ENCODE measurements at regions not wholly inside any gene's neighbourhood (a gene's known extent, or its start where the extent isn't known, plus 50 kb on each side); places are given as distances from the start of the nearest gene placed in this dataset.
A peak's percentile ranks its signal among the peaks of the same experiment; 100 is the strongest.
"Not testable (repeated sequence)": the region's sequence is repeated elsewhere in the genome, so short reads cannot be mapped to it uniquely, and the experiment has no call there.

DNA sequence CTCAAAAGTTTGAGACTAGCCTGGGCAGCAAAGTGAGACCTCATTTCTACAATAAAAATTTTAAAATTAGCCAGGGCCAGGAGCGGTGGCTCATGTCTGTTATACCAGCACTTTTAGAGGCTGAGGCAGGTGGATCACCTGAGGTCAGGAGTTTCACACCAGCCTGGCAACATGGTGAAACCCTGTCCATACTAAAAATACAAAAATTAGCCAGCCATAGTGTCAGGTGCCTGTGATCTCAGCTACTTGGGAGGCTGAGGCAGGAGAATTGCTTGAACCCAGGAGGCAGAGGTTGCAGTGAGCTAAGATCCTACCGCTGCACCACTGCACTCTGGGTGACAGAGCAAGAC is 85.1 kb upstream of the MAP4 start:
- not testable (repeated sequence) for DNase-seq

GRCh38 chr3:48092270-48092669 is 76.1 kb upstream of the MAP4 start:
- DNase-seq, result no peak

- DNase-seq, result no peak
Measured at GRCh38 chr3:48090166-48090939, 74.1 kb upstream of the MAP4 start.

DNA sequence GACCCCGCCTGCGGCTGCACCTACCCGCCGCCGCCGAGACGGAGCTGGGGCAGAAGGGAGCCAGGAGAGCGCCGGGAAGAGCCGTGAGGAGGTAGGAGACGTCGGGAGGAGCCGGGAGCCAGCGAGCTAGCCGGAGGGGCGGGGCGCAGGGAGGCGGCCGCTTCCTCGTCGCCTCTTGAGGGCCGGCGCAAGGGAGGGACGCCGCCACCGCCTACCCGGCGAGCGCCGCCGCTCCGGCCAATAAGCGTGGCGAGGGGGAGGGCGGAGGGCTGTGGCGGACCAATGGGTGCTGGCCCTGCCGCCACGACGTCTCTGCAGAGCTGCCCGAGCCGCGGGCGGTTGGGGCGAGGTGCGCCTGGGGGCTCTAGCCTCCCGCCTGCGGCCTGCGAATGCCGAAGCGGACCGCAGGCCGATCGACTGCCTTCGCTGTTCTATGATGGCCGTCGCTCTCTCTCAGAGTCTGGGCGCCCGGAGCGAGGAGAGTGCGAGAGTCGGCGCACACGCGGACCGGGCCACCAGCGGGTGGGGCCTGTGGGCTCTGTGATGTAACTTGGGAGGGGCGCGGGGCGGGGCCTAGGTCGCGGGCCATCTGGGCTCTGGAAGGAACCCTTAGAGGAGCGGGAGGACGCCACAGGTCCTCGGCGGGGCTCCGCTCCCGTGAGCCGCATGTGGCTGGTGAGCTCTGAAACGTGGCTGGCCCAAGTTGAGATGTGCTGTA is 72.7 kb upstream of the MAP4 start:
- peak; percentile 61 to 88 for DNase-seq

DNA sequence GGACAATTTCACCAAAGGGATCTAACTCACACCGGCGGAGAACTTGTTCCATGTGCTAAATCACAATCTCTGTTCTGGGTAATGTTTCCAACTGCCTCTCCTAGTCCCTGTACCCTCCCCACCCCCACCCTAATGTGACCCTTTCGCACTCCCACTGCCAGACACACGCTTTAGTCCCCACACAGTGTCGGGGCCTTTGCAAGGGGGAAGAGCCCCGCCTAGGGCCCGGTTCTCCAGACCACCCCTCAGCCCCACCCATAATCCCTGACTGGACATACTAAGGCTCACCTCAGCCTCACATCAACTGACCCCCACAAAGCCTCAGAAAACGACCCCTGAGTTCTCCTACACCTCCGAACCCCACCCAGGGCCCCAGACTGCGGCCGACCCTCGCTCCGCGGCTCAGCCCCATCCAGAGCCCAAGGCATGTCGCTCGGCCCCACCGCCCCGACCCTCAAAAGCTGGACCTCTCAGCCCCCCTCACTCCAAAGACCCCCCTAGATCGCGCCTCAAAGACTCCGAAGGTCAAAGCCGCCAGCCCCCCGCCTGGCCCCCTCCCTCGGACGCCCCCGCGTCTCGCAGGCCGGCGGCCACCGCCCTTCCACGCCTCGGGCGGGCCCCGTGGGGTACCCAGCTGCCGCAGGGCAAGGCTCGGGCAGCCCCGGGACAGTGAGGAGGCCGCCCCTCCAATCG is 72.0 kb upstream of the MAP4 start:
- no peak for DNase-seq

GRCh38 chr3:48086705-48087104 is 70.5 kb upstream of the MAP4 start:
- no peak for DNase-seq

- DNase-seq, result no peak
Measured at GRCh38 chr3:48084929-48085328, 68.7 kb upstream of the MAP4 start.

GRCh38 chr3:48084170-48084569 is 68.0 kb upstream of the MAP4 start:
- no peak for DNase-seq

DNA sequence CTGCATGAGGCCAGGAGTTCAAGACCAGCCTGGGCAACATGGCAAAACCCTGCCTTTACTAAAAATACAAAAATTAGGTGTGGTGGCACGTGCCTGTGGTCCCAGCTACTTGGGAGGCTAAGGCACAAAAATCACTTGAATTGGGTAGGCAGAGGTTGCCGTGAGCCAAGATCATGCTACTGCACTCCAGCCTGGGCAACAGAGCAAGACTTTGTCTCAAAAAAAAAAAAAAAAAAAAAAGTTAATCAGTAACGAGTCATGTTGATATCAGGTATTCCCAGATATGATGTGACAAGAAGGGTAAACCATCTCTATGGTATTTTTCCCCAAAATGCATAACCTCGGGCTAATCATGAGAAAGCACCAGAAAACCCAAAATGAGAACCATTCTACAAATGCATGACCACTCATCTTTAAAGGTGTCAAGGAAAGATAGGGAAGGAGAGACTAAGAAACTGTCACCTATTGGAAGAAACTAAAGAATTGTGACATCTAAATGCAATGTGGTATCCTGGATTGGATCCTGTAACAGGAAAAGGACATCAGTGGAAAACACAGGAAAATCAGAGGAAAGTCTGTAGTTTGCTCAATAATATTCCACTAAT is 66.5 kb upstream of the MAP4 start:
- no peak for DNase-seq

- DNase-seq, result no peak
Measured at GRCh38 chr3:48077815-48078214, 61.6 kb upstream of the MAP4 start.

GRCh38 chr3:48070030-48070429 is 53.8 kb upstream of the MAP4 start:
- DNase-seq, result no peak

GRCh38 chr3:48069339-48069738 is 53.1 kb upstream of the MAP4 start:
- no peak for DNase-seq

GRCh38 chr3:48068886-48069285 is 52.7 kb upstream of the MAP4 start:
- no peak for DNase-seq

DNA sequence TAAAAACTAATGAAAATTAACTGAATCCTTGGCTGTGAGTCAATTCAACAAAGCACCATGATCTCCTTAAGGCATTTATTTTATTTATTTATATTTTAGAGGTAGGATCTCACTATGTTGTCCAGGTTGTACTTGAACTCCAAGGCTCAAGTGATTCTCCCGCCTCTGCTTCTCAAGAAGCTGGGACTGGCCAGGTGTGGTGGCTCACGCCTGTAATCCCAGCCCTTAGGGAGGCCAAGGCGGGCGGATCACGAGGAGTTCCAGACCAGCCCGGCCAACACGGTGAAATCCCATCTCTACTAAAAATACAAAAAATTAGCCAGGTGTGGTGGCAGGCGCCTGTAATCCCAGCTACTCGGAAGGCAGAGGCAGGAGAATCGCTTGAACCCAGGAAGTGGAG is 52.1 kb upstream of the MAP4 start:
- not testable (repeated sequence) for DNase-seq

GRCh38 chr3:48067271-48067670 is 51.1 kb upstream of the MAP4 start:
- DNase-seq, result no peak
